PC-3 (cell line): ENCODE measurements at regions not wholly inside any gene's neighbourhood (a gene's known extent, or its start where the extent isn't known, plus 50 kb on each side); places are given as distances from the start of the nearest gene placed in this dataset.

Source experiments
- ATAC-seq: fragments of 200-7000 bp; cut with Tn5 transposase; 2 replicates; pipeline ENCODE4 v1.9.1; 2020; ENCODE audit warnings: mild to moderate bottlenecking, moderate library complexity
- BruUV-seq: library from RNA; stranded (reverse); fragments of 400-500 nt; replicated peaks from 2 replicates; lab custom pipeline; 2021; lab: Mats Ljungman, UMichigan
- CTCF ChIA-PET: fragments of 300-600 bp; sonication (Branson Sonifier 250); formaldehyde crosslinking; loops from one replicate; lab custom pipeline; 2022; ENCODE audit warnings: antibody characterized with exemption; lab: Charles Lee
- POLR2A ChIA-PET: fragments of 300-600 bp; sonication (Branson Sonifier 250); formaldehyde crosslinking; loops from one replicate; lab custom pipeline; 2022; ENCODE audit warnings: antibody characterized with exemption; ENCODE audit not compliant: unreplicated experiment; lab: Charles Lee
- DNase-seq: peaks from one replicate; pipeline ENCODE4 v3.0.0-alpha.2; 2015
- H2AFZ ChIP-seq: fragments of 300-600 bp; sonication (generic); 2 replicates; pipeline ENCODE4 v1.6.0; 2016; ENCODE audit warnings: antibody characterized with exemption, low read length
- H3F3A ChIP-seq: fragments of 300-600 bp; sonication (generic); one replicate; pipeline ENCODE4 v1.6.0; 2017; ENCODE audit warnings: antibody characterized with exemption, low read length, control low read depth, mild to moderate bottlenecking; ENCODE audit not compliant: unreplicated experiment
- H3K27ac ChIP-seq: fragments of 300-600 bp; sonication (generic); 2 replicates; pipeline ENCODE4 v1.5.1; 2016; ENCODE audit warnings: mild to moderate bottlenecking, low read length
- H3K27me3 ChIP-seq: fragments of 300-600 bp; sonication (generic); 2 replicates; pipeline ENCODE4 v1.6.1; 2016; ENCODE audit warnings: low read length, mixed read lengths
- H3K36me3 ChIP-seq: fragments of 300-600 bp; sonication (generic); 2 replicates; pipeline ENCODE4 v1.6.1; 2016; ENCODE audit warnings: low read depth, mixed run types, low read length, mixed read lengths
- H3K4me1 ChIP-seq: fragments of 300-600 bp; sonication (generic); 2 replicates; pipeline ENCODE4 v1.5.1; 2016; ENCODE audit warnings: low read length; ENCODE audit not compliant: insufficient read depth
- H3K4me2 ChIP-seq: fragments of 300-600 bp; sonication (generic); 2 replicates; pipeline ENCODE4 v1.6.0; 2016; ENCODE audit warnings: low read length
- H3K4me3 ChIP-seq: fragments of 300-600 bp; sonication (generic); 2 replicates; pipeline ENCODE4 v1.5.1; 2016; ENCODE audit warnings: mild to moderate bottlenecking, low read length, mixed read lengths
- H3K79me2 ChIP-seq: fragments of 300-600 bp; sonication (generic); 2 replicates; pipeline ENCODE4 v1.6.1; 2017; ENCODE audit warnings: low read length, mixed read lengths
- H3K9ac ChIP-seq: fragments of 300-600 bp; sonication (generic); 2 replicates; pipeline ENCODE4 v1.6.0; 2016; ENCODE audit warnings: mild to moderate bottlenecking, low read length
- H3K9me2 ChIP-seq: fragments of 300-600 bp; sonication (generic); replicated peaks from 2 replicates; pipeline ENCODE4 v1.6.1; 2016; ENCODE audit warnings: mixed run types, low read length, mixed read lengths
- H3K9me3 ChIP-seq: fragments of 300-600 bp; sonication (generic); 2 replicates; pipeline ENCODE4 v1.6.1; 2016; ENCODE audit warnings: low read length, mixed read lengths
- H4K20me1 ChIP-seq: fragments of 300-600 bp; sonication (generic); 2 replicates; pipeline ENCODE4 v1.6.1; 2016; ENCODE audit warnings: low read length, mixed read lengths
- CTCF ChIP-seq: fragments of 300-600 bp; sonication (generic); conservative IDR thresholded peaks from 2 replicates; pipeline ENCODE4 v1.5.1; 2017; ENCODE audit warnings: antibody characterized with exemption, low read depth, mild to moderate bottlenecking, low read length
- EZH2 ChIP-seq: fragments of 300-600 bp; sonication (generic); IDR thresholded peaks from one replicate; pipeline ENCODE4 v1.6.1; 2017; ENCODE audit warnings: antibody characterized with exemption, mild to moderate bottlenecking, low read length; ENCODE audit not compliant: unreplicated experiment
- EZH2phosphoT487 ChIP-seq: fragments of 300-600 bp; sonication (generic); IDR thresholded peaks from 2 replicates; pipeline ENCODE4 v1.6.1; 2018; ENCODE audit warnings: mild to moderate bottlenecking, antibody characterized with exemption, low read length, borderline replicate concordance
- intact Hi-C: fragments of 100-400 bp; cut with micrococcal nuclease; formaldehyde crosslinking; loops from 2 replicates; pipeline ENCODE4 v1.9.0; 2023

- Histone ChIP-seq H3K36me3 (no peaks in the 10 kb centered on the region), H3K9me3 (no peaks in the 10 kb centered on the region), H3K4me2 (no peak overlapping the region), H3K4me3 (no peak overlapping the region), H3K4me1 (no peaks in the 10 kb centered on the region), H3K9me2 (no peaks in the 10 kb centered on the region), H3F3A (no peaks in the 10 kb centered on the region), H2AFZ (no peak overlapping the region), H3K27me3 (peaks cover 33% of the 10 kb centered on the region), H3K79me2 (no peaks in the 10 kb centered on the region), H3K27ac (no peak overlapping the region), H4K20me1 (no peaks in the 10 kb centered on the region), H3K9ac (no peak overlapping the region)
- CTCF ChIA-PET = no interaction called here
- intact Hi-C loops = no loop called here
- POLR2A ChIA-PET = no interaction called here
- no TSS peak for BruUV-seq
- no peak for DNase-seq
- TF ChIP-seq EZH2phosphoT487 (no peak), CTCF (no peak), EZH2 (no peak)
- ATAC-seq = no peak
Measured at GRCh38 chr10:121339114-121339513, 259.1 kb downstream of the FGFR2 start.

GRCh38 chr10:121340271-121340831, 257.9 kb downstream of the FGFR2 start:
- Histone ChIP-seq H4K20me1 (no peaks in the 10 kb centered on the region), H3K4me2 (no peak overlapping the region), H3K79me2 (no peaks in the 10 kb centered on the region), H3K9me2 (no peaks in the 10 kb centered on the region), H3K4me1 (no peaks in the 10 kb centered on the region), H2AFZ (no peak overlapping the region), H3K4me3 (no peak overlapping the region), H3K27ac (no peak overlapping the region), H3K36me3 (no peaks in the 10 kb centered on the region), H3K9ac (no peak overlapping the region), H3K9me3 (no peaks in the 10 kb centered on the region), H3K27me3 (peaks cover 33% of the 10 kb centered on the region), H3F3A (no peaks in the 10 kb centered on the region)
- DNase-seq (no peak), ATAC-seq (no peak)
- ChIA-PET POLR2A (no interaction called here), CTCF (no interaction called here)
- BruUV-seq = no TSS peak
- no peak for TF ChIP-seq EZH2
- no peak for TF ChIP-seq EZH2phosphoT487
- intact Hi-C loops = no loop called here

GRCh38 chr10:121351540-121351939, 246.7 kb downstream of the FGFR2 start:
- H3K9me2 ChIP-seq = no peaks in the 10 kb centered on the region
- no peaks in the 10 kb centered on the region for H3K4me1 ChIP-seq
- H3K36me3 ChIP-seq = no peaks in the 10 kb centered on the region
- TF ChIP-seq EZH2phosphoT487 (no peak), EZH2 (no peak), CTCF (no peak)
- H3K27me3 ChIP-seq = no peaks in the 10 kb centered on the region
- no peak overlapping the region for H3K4me2 ChIP-seq
- H3K27ac ChIP-seq = no peak overlapping the region
- BruUV-seq = no TSS peak
- ChIA-PET CTCF (no interaction called here), POLR2A (no interaction called here)
- ATAC-seq (no peak), DNase-seq (no peak)
- H2AFZ ChIP-seq = no peak overlapping the region
- H3K79me2 ChIP-seq = no peaks in the 10 kb centered on the region
- H3K4me3 ChIP-seq = no peak overlapping the region
- H3K9me3 ChIP-seq = no peaks in the 10 kb centered on the region
- no peaks in the 10 kb centered on the region for H4K20me1 ChIP-seq
- no peak overlapping the region for H3K9ac ChIP-seq
- H3F3A ChIP-seq = no peaks in the 10 kb centered on the region
- intact Hi-C loops = no loop called here
